ENCODE measurements at regions not wholly inside any gene's neighbourhood (a gene's known extent, or its start where the extent isn't known, plus 50 kb on each side); places are given as distances from the start of the nearest gene placed in this dataset.

DNA sequence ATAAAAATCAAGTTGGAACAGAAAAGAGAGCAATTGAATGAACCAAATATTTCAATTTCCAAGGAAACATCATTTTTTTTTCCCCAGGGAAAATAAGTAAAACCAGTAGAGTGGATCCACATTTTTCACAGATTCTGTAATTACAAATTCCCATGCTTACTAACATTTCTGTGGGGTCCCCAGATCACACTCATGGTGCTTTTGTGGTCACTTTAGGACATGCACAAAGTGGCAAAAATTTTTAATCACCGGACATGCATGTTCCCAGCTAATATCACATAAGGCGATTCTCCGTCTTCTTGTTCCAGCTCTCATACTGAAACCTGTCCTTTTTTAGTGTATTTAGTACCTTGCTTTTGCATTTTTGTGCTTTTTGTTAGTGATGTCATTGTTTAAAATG lies 748.2 kb upstream of the SLITRK1 start:
- no peak for TF ChIP-seq EZH2phosphoT487 (IDR thresholded peaks at IDR 0.05)
- TF ChIP-seq, protein P1, sequence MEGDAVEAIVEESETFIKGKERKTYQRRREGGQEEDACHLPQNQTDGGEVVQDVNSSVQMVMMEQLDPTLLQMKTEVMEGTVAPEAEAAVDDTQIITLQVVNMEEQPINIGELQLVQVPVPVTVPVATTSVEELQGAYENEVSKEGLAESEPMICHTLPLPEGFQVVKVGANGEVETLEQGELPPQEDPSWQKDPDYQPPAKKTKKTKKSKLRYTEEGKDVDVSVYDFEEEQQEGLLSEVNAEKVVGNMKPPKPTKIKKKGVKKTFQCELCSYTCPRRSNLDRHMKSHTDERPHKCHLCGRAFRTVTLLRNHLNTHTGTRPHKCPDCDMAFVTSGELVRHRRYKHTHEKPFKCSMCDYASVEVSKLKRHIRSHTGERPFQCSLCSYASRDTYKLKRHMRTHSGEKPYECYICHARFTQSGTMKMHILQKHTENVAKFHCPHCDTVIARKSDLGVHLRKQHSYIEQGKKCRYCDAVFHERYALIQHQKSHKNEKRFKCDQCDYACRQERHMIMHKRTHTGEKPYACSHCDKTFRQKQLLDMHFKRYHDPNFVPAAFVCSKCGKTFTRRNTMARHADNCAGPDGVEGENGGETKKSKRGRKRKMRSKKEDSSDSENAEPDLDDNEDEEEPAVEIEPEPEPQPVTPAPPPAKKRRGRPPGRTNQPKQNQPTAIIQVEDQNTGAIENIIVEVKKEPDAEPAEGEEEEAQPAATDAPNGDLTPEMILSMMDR (IDR thresholded peaks at IDR 0.05), result no peak
